HG03432 (cell line): ENCODE measurements at regions not wholly inside any gene's neighbourhood (a gene's known extent, or its start where the extent isn't known, plus 50 kb on each side); places are given as distances from the start of the nearest gene placed in this dataset.
"Not testable (repeated sequence)": the region's sequence is repeated elsewhere in the genome, so short reads cannot be mapped to it uniquely, and the experiment has no call there.

Experiments used
- ATAC-seq: cut with Tn5 transposase; IDR thresholded peaks from one replicate; pipeline ENCODE4 v1.9.1; 2021; ENCODE audit warnings: mild to moderate bottlenecking, moderate library complexity; ENCODE audit not compliant: unreplicated experiment

DNA sequence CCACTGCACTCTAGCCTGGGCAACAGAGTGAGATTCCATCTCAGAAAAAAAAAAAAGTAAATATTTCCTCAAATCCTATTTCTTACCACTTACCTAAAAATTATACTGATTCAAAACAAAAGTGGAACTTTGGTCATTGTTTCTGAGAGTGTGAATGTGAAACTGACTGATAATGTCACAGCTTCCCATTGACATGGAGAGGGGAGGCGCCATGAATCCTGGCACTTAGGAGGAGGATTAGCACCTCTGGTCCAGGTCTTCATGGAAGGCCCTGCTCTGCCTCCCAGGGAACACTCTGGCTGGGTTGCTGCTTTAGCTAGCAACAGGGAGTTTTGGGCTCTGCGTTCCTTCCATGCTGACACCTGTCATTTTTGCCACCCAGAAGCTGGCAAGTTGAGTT, 154.3 kb upstream of the SALL1 start:
- ATAC-seq = no peak

DNA sequence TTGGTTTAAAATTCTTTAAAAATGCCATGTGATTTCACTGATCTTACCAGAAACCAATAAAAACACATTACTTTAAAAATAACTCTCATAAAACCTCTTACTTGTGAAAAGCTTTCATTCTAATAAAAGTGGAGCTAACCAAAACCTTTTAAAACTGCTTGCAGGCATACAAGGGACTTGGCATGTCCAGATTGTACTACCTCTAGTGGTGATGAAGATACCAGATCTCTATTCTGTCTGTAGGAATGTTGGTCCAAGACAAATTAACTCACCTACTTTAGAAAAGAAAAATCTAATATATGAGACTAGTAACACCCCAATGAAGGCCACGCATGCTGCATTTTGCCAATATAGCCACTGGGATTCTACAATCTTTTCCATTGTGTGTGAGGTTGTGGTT, 151.0 kb upstream of the SALL1 start:
- no peak for ATAC-seq

DNA sequence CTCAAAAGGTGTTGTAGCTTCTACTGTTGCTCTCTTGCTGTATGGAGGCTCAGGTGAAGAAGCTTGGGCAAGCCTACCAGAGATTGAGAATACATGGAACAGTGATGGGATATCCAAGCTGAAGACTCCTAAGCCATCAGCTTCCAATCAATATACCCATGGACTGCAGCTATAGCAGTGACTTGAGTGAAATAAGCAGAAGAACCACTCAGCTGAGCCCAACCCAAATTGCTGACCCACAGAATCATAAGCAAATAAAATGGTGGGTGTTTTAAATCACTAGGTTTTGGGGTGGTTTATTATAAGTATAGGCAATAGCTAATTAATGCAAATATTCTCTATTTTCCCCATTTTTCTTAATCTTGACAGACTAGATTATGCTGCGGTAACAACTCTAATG, 147.7 kb upstream of the SALL1 start:
- no peak for ATAC-seq

DNA sequence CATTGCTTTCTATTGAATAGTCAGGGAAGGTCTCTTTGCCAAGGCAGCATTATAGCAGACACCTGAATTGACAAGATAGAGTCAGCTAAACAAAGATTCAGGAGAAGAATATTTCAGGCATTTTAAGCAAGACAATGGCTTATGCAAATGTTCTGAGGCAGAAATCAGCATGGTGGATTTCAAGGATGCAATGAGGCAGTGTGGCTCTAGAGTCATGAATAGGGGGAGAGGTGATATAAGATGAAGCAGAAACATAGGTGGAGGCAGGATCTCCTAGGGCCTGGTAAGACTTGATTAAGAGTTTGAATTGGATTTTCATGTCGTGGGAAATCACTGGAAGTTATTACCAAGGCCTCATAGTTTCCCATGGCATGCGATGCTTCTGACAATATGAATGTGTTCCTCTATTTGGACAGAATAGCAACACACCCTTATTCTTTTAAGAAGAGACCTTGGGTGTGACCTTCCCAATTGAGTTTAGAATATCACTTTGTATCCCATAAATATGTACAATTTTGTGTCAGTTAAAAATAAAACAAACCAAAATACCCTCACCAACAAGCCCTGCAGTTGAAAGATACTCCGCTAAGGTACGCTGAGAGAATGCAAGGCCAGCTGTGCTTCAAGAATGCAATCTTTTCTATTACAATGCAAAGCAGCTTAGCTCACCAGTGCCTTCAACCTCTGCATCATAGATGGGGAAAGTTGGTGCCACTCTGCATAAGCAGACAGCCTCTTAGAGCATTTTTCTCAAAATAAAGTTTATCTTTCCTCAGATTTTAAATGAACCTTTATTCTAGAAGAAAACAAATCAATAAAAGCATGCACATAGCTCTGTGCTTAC, 139.6 kb upstream of the SALL1 start:
- no peak for ATAC-seq

DNA sequence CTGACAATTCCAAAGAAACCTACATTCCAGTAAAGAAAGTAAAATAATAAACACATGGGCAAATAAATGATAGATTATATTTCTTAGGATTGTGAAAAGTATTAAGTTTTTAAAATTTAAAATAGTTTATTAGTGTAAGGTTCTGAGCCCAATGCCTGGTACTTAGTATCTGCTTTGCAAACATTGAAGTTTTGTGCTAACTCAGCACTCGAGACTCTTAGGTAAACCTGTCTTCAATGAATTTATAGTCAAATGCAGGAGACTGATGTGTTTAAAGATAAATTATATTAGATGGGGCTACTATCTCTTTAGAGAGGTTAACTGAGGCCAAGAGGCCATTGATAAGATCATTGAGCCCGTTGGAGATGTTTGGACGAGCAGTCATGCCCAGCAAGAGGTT, 138.3 kb upstream of the SALL1 start:
- ATAC-seq = no peak

DNA sequence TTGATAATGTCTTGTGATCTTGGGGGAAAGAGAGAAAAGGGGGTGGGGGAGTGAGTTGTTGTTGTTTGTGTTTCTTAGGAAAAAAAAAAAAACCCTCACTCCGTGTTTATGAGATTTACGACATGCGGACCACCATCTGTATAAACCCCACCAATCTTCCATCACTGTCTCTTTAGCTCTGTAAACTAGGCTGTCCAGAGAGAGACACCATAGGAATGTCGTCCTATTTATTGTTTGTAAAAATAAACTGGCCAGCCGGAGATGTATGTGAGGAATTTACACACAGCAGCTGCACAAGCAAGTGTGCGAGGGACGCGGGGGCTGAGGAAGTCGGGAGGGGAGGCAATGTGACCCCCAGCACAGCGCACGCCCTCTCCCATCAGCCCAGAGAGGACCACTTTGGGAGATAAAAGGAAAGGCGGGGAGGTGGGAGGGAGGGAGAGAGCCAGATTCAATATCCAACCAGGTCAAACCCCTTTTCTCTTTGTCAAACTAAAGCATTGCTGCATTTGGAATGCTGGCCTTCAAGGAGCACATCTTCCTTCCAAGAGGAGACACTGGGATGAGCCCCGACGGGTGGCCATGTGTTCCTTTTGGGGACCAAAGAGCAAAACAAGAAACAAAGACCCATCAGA, 136.2 kb upstream of the SALL1 start:
- no peak for ATAC-seq

DNA sequence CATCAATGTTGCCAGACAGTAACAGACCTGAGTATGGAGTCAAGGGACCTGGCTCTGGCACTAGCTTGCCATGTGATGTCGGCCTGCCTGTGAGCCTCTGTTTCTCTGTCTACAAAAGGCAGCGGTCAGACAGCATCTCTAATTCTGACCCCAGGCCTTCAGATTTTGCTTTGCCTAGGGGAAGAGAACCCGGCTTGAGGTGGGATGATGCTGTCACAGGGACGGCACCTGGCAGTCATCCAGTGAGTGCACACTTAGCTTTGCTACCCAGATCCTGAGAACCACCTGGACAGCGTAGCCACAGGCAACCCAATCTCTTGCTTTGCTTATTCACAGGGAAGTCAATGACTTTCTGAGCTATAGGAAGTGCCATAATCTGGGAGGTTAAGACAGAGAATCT, 135.2 kb upstream of the SALL1 start:
- no peak for ATAC-seq

DNA sequence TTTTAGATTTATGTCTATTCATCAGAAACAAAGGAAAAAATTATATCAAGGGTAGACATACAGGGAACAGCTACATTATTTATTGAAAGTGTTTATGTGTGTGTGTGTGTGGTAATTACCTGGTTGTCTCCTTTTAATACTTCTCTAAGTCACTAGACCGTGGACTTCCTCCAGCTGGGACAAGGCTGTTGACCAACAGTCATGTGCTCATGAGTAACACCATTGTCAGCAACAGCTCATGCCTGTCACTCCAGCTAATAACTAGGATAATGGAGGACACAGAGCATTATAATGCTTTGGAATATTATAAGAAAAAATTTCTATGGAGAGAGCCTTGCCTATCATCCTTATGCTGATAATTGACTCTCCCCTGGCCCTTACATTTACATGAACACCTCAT, 125.3 kb upstream of the SALL1 start:
- ATAC-seq = no peak

DNA sequence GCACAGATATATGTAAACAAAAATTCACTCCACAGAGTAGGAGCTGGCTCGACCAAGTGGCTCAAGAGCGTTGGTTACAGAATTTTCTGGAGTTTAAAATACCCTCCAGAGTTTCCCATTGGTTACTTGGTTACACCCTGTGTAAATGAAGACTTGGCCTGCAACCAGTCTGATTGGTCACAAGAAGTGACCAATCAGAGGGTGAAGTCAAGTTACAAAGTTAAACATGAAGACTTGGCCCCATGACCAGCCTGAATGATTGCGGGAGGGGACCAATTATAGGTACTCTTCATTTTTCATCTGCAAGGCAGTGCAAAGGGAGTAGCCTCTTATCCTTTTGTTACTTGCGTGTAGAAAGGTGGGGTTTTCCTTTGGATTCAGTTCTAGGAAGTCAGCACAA, 121.3 kb upstream of the SALL1 start:
- no peak for ATAC-seq

DNA sequence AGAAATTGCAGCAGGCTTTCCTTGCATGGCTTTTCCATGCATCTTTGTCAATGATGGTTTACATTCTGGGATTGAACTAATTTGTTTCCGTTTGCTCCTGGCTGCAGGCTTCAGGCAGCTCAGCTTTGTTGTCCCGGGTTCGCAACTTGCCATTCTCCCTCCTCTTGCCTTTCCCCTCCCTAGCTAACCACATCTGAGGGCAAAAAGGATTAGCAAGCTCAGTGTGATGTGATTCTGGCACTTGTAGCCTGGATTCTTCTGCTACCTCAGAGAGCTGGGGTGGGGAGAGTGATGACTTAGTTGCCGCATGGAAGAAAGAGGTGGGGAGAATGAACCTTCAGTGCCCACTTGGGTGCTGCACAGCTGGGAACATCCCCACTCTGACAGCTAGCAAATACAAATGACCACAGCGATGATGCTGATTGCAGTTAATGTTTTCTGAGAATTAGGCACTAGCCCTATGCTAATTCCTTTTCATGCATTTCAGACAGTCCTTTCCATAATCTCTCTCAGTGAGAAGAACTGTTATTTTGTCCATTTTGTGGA, 120.2 kb upstream of the SALL1 start:
- ATAC-seq = no peak

DNA sequence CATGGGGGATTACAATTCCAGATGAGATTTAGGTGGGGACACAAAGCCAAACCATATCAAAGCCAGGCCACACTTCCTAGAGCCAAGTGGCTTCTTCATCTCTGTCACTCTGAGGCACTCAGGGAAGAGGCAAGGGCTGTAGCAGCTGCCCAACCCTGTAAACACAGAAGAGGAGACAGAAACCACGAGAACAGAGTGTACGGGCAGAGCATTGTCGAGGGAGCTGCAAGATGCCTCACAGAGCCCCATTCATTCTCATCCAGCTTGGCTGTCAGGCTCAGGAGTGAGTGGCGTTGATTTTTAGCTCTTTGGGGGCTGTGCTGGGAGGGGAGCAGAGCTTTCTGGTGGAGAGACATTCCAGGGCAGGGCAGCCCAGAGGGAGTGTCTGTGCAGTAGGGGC, 117.2 kb upstream of the SALL1 start:
- no peak for ATAC-seq

DNA sequence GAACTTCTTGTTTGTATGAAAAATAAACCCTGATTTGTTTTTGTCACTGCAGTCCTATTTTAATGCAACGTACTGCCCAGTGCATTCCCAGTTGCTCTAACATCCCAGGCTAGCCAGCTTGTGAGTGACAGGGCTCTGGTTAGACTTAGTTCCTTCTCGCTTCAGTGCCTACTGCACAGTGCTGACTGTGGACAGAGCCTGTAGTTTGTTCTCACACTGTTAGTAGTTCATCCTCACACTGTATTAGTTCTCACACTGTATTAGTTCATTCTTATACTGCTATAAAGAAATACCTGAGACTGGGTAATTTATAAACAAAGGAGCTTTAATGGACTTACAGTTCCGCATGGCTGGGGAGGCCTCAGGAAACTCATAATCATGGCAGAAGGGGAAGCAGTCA, 116.6 kb upstream of the SALL1 start:
- ATAC-seq = no peak

DNA sequence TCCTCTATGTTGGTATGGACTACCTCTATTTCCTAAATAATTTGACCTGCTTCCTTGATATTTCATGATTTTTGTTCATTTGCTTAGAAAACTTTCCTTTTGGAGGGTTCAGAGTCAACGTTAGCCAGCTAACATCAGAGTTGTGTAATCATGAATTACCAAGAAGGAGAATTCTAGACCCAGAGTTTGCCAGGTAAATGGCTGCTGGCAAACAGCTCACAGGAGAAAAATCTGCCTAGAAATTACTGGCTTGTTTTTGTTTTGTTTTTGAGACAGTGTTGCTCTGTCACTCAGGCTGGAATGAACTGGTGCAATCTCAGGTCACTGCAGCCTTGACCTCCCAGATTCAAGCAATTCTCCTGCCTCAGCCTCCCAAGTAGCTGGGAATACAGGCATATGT, 111.4 kb upstream of the SALL1 start:
- ATAC-seq = no peak

DNA sequence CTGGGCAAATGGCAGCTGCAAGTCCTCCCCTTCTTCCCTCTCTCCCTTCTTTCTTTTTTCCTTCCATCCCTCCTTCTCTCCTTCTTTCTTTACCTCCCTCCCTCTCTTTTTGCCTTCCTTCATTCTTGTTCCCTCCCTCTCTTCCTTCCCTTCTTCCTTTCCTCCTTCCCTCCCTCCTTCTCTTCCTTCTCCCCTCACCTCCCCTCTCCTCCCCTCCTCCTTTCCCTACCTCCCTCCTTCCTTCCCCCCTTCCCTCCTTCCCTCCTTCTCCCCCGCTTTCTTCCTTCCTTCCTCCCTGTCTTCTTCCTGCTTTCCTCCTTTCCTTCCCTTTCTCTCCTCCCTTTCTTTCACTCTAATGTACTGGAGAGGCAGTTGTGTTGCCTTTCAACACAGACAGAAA, 110.8 kb upstream of the SALL1 start:
- ATAC-seq = no peak

DNA sequence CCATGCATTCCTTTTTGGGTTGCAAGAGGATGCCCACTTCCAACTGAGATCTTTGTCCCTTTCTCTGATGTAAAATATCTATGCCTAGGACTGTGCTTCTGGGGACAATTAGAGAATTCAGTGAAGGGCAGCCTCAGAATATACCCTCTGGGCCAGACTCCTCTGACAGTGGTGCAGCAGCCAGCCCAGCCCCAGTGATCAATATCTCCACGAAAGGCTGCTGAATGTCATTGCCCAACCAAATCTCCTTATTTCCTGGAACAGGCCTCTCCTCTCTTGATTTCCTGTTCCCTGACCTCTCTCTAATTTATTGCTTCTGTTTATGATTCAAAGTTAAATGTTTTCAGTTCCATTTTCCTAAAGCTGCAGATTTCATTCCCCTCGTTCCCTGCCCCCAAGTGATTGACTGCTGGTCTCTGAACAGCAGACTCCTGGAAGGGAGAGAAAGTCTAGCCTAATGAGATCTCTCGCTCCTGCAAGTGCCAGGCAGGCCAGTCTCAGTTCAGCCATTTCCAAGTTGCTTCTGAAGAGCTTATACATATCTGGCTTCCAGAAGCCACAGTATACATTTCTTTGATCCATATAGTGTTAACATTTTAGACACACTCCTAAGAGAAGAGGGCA, 104.4 kb upstream of the SALL1 start:
- ATAC-seq = no peak

DNA sequence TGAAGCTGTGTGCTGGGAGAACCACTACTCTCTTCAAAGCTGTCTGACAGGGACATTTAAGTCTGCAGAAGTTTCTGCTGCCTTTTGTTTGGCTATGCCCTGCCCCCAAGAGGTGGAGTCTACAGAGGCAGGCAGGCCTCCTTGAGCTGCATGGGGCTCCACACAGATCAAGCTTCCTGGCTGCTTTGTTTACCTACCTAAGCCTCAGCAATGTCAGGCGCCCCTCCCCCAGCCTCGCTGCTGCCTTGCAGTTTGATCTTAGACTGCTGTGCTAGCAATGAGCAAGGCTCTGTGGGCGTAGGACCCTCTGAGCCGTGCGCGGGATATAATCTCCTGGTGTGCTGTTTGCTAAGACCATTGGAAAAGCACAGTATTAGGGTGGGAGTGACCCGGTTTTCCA, 103.3 kb upstream of the SALL1 start:
- ATAC-seq = not testable (repeated sequence)

DNA sequence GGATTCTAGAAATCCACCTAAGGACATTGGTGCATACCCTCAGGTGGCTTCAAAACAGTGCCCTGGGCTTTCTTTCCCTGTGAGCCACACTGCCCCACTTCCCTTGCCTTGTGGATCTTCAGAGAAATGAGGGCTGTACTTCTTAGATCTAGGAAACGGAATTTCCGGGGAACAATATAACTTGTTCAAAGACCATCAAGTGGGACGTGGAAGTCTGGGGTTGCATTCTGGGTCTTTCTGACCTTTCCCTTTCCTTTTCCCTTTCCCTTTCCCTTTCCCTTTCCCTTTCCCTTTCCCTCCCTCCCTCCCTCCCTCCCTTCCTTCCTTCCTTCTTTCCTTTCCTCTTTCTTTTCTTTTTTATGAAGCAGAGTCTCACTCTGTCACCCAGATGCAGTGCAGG, 97.1 kb upstream of the SALL1 start:
- ATAC-seq = no peak

DNA sequence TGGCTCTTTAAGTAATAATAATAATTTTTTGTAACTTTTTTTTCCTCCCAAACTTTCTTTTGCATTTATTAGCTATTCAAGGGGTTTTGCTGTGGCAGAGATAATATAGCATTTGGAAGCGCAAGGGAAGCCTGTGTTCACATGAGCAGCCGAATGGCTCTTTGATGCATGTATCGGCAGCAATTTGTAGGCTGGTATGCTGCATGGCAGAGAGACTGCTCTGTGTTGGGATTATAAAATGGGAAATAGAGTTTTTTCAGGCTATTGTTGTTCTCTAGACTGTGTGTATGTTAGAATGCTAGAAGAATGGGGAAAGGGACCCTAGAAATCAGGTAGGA, 94.6 kb upstream of the SALL1 start:
- no peak for ATAC-seq

DNA sequence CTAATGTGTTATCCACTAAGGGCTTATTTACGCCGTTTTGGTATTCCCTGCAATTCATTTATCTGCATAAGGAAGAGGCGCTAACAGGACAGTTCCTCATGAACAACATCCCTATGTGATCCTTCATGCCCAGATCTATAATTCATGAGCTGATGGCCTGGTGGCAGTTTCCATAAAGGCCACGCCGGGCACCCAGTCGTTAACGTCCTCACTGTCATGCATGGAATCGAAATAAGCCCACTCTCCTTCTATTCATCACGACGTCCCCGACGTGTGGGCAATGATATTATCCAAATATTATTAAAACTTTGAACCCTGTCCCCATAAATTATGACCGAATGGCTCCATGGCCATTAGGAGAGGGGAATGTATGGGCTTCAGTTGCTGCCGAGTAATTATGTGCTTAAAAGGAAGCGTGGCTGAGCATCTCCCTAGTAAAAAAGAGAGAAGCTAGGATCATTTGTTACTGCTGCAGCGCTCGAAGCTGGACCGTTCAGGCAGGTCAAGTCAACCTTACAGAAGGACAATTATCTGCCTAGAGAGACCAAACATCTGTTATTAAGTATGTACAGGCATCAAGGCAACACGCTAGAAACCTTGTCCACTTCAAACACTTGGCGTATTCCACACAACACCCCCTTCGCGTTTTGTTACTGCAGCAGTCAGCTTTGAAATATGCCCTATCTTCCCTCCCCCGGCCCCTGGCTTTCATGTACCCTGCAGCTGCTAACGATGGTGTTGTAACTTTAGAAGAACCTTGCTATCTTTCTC, 94.0 kb upstream of the SALL1 start:
- no peak for ATAC-seq

DNA sequence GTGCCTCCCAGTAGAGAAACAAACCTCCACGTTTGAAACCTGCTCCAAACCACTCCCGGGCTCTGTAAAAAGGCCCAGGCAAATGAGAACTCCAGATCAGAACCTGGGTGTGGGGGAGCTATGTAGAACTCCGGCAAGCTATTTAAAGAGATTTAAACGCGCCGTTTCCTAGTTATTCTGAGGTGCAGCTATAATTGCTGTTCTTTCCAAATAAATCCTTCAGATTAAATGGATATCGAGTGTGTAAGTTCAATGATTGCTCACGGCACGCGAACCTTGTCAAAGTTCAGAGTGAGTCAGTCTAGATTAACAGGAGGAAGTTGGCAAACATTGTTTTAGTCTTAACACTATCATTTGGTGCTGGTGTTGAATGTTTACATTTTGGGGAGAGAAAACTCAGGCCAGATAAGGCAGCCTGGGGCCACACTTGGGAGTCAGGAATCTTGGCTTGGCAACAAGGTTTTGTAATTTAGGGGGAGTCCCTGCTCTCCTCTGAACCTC, 92.9 kb upstream of the SALL1 start:
- no peak for ATAC-seq

DNA sequence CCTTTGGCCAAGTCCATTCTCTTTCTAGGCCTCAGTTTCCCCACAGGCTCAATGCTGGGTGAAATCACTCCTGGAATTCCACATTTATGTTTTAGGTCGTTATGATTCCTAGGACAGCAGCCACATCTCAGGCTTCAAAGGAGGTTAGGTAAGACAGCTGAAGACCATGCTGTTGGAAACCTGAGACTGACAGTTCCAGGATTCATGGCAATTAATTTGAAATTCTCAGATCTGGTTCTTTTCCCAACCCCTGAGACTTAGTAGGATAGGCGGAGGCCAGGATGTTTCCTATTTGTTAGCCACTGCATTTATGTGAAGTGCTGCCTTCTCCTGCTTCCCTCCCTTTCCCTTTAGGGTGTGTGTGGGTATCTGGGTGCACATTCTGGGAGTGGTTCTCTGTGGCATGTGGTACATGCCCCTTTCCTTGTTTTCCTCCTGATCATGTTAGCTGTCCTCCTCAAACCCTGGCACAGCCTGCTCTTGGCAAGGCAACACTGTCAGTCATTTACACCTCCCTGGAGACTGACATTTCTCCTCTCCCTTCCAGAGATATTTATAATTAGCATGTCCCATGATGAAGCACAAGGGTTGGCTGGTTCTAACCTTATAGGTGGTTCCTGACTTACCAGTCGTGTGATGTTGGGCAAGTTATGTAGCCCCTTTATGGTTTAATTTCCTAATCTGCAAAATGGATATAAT, 91.4 kb upstream of the SALL1 start:
- no peak for ATAC-seq
